Parathyroid adenoma (tissue), 2 donors: ENCODE measurements at regions not wholly inside any gene's neighbourhood (a gene's known extent, or its start where the extent isn't known, plus 50 kb on each side); places are given as distances from the start of the nearest gene placed in this dataset.

Experiments used
- H2AFZ ChIP-seq: fragments of 300-600 bp; sonication (generic); one replicate; pipeline ENCODE4 v1.7.0; 2017; ENCODE audit warnings: antibody characterized with exemption, mild to moderate bottlenecking
- H3K27ac ChIP-seq: fragments of 300-600 bp; sonication (generic); one replicate; pipeline ENCODE4 v1.7.0; 2017
- H3K27me3 ChIP-seq: fragments of 300-600 bp; sonication (generic); one replicate; pipeline ENCODE4 v1.7.0; 2017; ENCODE audit warnings: low read length; ENCODE audit not compliant: control insufficient read depth, insufficient read depth
- H3K36me3 ChIP-seq: fragments of 300-600 bp; sonication (generic); one replicate; pipeline ENCODE4 v1.7.0; 2017; ENCODE audit warnings: low read length; ENCODE audit not compliant: control insufficient read depth, insufficient read depth
- H3K4me1 ChIP-seq: fragments of 300-600 bp; sonication (generic); one replicate; pipeline ENCODE4 v1.7.0; 2017; ENCODE audit warnings: control low read depth
- H3K4me2 ChIP-seq: fragments of 300-600 bp; sonication (generic); one replicate; pipeline ENCODE4 v1.7.0; 2017; ENCODE audit warnings: low read length
- H3K4me3 ChIP-seq: fragments of 300-600 bp; sonication (generic); one replicate; pipeline ENCODE4 v1.7.0; 2017; ENCODE audit warnings: low read depth, low read length
- H3K79me2 ChIP-seq: fragments of 300-600 bp; sonication (generic); one replicate; pipeline ENCODE4 v1.7.0; 2017; ENCODE audit warnings: control low read depth
- H3K9ac ChIP-seq: fragments of 300-600 bp; sonication (generic); one replicate; pipeline ENCODE4 v1.7.0; 2017; ENCODE audit warnings: mild to moderate bottlenecking
- H3K9me3 ChIP-seq: fragments of 300-600 bp; sonication (generic); one replicate; pipeline ENCODE4 v1.7.0; 2017; ENCODE audit warnings: low read length; ENCODE audit not compliant: control insufficient read depth
- CTCF ChIP-seq: fragments of 300-600 bp; sonication (generic); IDR thresholded peaks from one replicate; pipeline ENCODE4 v1.7.0; 2017; ENCODE audit warnings: antibody characterized with exemption, mild to moderate bottlenecking
- donor health status: primary hyperparathyroidism.

GRCh38 chr6:74646461-74646860, 559.4 kb downstream of the COL12A1 start:
- H3K27me3 ChIP-seq: no peaks in the 10 kb centered on the region
- H3K9me3 ChIP-seq: no peaks in the 10 kb centered on the region
- no peak for TF ChIP-seq CTCF
- H3K4me2 ChIP-seq: no peak overlapping the region
- H3K36me3 ChIP-seq: no peaks in the 10 kb centered on the region
- no peak overlapping the region for H3K27ac ChIP-seq
- H3K9ac ChIP-seq: no peak overlapping the region
- H3K79me2 ChIP-seq: no peaks in the 10 kb centered on the region
- H2AFZ ChIP-seq: no peak overlapping the region
- no peak overlapping the region for H3K4me3 ChIP-seq
- H3K4me1 ChIP-seq: no peaks in the 10 kb centered on the region

GRCh38 chr6:74645108-74645849, 560.6 kb downstream of the COL12A1 start:
- Histone ChIP-seq H3K36me3 (no peaks in the 10 kb centered on the region), H3K9me3 (no peaks in the 10 kb centered on the region), H3K4me3 (no peak overlapping the region), H3K79me2 (no peaks in the 10 kb centered on the region), H3K4me2 (no peak overlapping the region), H3K27me3 (no peaks in the 10 kb centered on the region), H2AFZ (no peak overlapping the region), H3K4me1 (no peaks in the 10 kb centered on the region), H3K9ac (no peak overlapping the region), H3K27ac (no peak overlapping the region)
- TF ChIP-seq CTCF: no peak

- no peaks in the 10 kb centered on the region for H3K36me3 ChIP-seq
- H3K27me3 ChIP-seq: no peaks in the 10 kb centered on the region
- H3K79me2 ChIP-seq: no peaks in the 10 kb centered on the region
- TF ChIP-seq CTCF: no peak
- H3K9me3 ChIP-seq: no peaks in the 10 kb centered on the region
- no peak overlapping the region for H3K9ac ChIP-seq
- no peaks in the 10 kb centered on the region for H3K4me1 ChIP-seq
- no peak overlapping the region for H3K4me2 ChIP-seq
- no peak overlapping the region for H2AFZ ChIP-seq
- H3K4me3 ChIP-seq: no peak overlapping the region
- no peak overlapping the region for H3K27ac ChIP-seq
Observed at GRCh38 chr6:74642101-74642500, 563.8 kb downstream of the COL12A1 start.

- Histone ChIP-seq H3K4me3 (no peak overlapping the region), H3K4me1 (no peaks in the 10 kb centered on the region)
- TF ChIP-seq CTCF: no peak
Observed at GRCh38 chr6:74638412-74638811, 567.4 kb downstream of the COL12A1 start.

More at GRCh38 chr6:74638412-74638811, 567.4 kb downstream of the COL12A1 start:
- Histone ChIP-seq H3K9me3 (no peaks in the 10 kb centered on the region), H2AFZ (no peak overlapping the region), H3K9ac (no peak overlapping the region), H3K79me2 (no peaks in the 10 kb centered on the region), H3K4me2 (no peak overlapping the region), H3K27me3 (no peaks in the 10 kb centered on the region), H3K36me3 (no peaks in the 10 kb centered on the region), H3K27ac (no peak overlapping the region)
